Middle frontal gyrus (tissue), 1 donor: ENCODE measurements at regions not wholly inside any gene's neighbourhood (a gene's known extent, or its start where the extent isn't known, plus 50 kb on each side); places are given as distances from the start of the nearest gene placed in this dataset.
"Not testable (repeated sequence)": the region's sequence is repeated elsewhere in the genome, so short reads cannot be mapped to it uniquely, and the experiment has no call there.

Source experiments
- DNase-seq: peaks from one replicate; pipeline ENCODE4 v3.0.0-alpha.2; 2015; ENCODE audit warnings: low spot score; ENCODE audit errors: extremely low spot score

GRCh38 chr4:79223993-79224776, 101.7 kb downstream of the NAA11 start:
- DNase-seq = no peak

- no peak for DNase-seq
Observed at GRCh38 chr4:79217025-79217424, 108.8 kb downstream of the NAA11 start.

- DNase-seq = no peak
Observed at GRCh38 chr4:79213702-79214101, 112.2 kb downstream of the NAA11 start.

GRCh38 chr4:79213010-79213409, 112.9 kb downstream of the NAA11 start:
- DNase-seq = no peak

GRCh38 chr4:79212311-79212710, 113.5 kb downstream of the NAA11 start:
- no peak for DNase-seq

- no peak for DNase-seq
Observed at GRCh38 chr4:79211490-79211889, 114.4 kb downstream of the NAA11 start.

GRCh38 chr4:79210636-79211049, 115.2 kb downstream of the NAA11 start:
- DNase-seq = no peak

- no peak for DNase-seq
Observed at GRCh38 chr4:79209822-79210635, 115.8 kb downstream of the NAA11 start.

- DNase-seq = no peak
Observed at GRCh38 chr4:79209081-79209480, 116.8 kb downstream of the NAA11 start.

- DNase-seq = no peak
Observed at GRCh38 chr4:79207281-79207680, 118.6 kb downstream of the NAA11 start.

- DNase-seq = no peak
Observed at GRCh38 chr4:79206660-79207059, 119.2 kb downstream of the NAA11 start.

GRCh38 chr4:79205121-79205520, 120.7 kb downstream of the NAA11 start:
- DNase-seq = no peak

- DNase-seq = no peak
Observed at GRCh38 chr4:79201971-79202370, 123.9 kb downstream of the NAA11 start.

GRCh38 chr4:79199743-79200142, 126.1 kb downstream of the NAA11 start:
- DNase-seq = no peak

GRCh38 chr4:79198951-79199587, 126.8 kb downstream of the NAA11 start:
- DNase-seq = no peak

- DNase-seq = no peak
Observed at GRCh38 chr4:79197275-79198009, 128.4 kb downstream of the NAA11 start.

- not testable (repeated sequence) for DNase-seq
Observed at GRCh38 chr4:79191292-79191691, 134.6 kb downstream of the NAA11 start.

GRCh38 chr4:79185526-79186045, 140.3 kb downstream of the NAA11 start:
- no peak for DNase-seq

- DNase-seq = no peak
Observed at GRCh38 chr4:79184476-79184875, 141.4 kb downstream of the NAA11 start.

GRCh38 chr4:79182209-79182608, 143.7 kb downstream of the NAA11 start:
- no peak for DNase-seq

GRCh38 chr4:79181190-79181589, 144.7 kb downstream of the NAA11 start:
- DNase-seq = no peak
